RWPE1 (cell line): ENCODE measurements at regions not wholly inside any gene's neighbourhood (a gene's known extent, or its start where the extent isn't known, plus 50 kb on each side); places are given as distances from the start of the nearest gene placed in this dataset.
"Not testable (repeated sequence)": the region's sequence is repeated elsewhere in the genome, so short reads cannot be mapped to it uniquely, and the experiment has no call there.

Experiments
- CTCF ChIA-PET: fragments of 350-600 bp; sonication (Branson Sonifier 250); formaldehyde crosslinking; extraction: SDS; loops from one replicate; lab custom pipeline; 2021; lab: Yijun Ruan, JAX
- POLR2A ChIA-PET: fragments of 400-600 bp; formaldehyde crosslinking; extraction: SDS; loops from one replicate; lab custom pipeline; 2020; ENCODE audit warnings: antibody characterized with exemption; ENCODE audit not compliant: low non-redundant PET; lab: Yijun Ruan, JAX
- DNase-seq: peaks from one replicate; pipeline ENCODE4 v3.0.0; 2012; ENCODE audit warnings: low spot score
- H3K27ac ChIP-seq: fragments of 450-650 bp; 2 replicates; pipeline ENCODE4 v1.5.1; 2017
- TF ChIP-seq, protein P1 (sequence below): fragments of 450-650 bp; conservative IDR thresholded peaks from 2 replicates; pipeline ENCODE4 v1.5.1; 2017; ENCODE audit warnings: low read depth, mild to moderate bottlenecking

DNA sequence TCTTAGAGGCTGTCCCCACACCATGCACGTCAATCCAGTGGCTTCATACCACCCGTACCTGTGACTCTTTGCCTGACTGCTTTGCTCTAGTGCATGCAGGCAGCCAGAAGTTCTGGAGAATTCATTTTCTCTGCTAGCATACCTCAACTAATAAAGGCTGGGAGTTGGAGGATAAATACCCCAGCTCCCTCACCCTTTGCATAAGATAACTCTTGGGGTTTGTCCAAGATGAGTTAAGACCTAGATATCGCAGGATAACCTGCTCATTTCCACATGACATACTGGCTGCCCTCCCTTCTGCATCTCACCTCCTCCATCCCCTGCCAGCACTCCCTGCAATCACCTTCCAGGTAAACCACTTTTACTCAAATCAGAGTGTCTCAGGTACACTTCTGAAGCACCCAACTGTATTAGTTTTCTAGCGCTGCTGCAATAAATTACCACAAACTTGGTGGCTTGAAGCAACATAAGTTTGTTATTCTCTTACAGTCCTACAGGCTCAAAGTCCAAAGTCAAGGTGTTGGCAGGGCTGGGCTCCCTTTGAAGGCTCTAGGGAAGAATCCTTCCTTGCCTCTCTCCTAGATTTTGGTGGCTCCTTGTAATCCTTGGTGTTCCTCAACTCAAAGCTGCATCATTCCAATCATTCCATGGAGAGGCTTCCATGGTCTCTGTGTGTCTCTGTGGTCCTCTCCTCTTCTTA lies 146.8 kb downstream of the CRLF3 start:
- H3K27ac ChIP-seq: no peak overlapping the region
- POLR2A ChIA-PET: interaction anchor here (0.6 kb wide), 1 partner anchor 152 kb away, joined by 5 read pairs; no protein-coding TSS in a partner anchor
- DNase-seq: no peak
- CTCF ChIA-PET: interaction anchor here (0.6 kb wide), 1 partner anchor 205 kb away, joined by 3 read pairs; no protein-coding TSS in a partner anchor
- TF ChIP-seq, protein P1, sequence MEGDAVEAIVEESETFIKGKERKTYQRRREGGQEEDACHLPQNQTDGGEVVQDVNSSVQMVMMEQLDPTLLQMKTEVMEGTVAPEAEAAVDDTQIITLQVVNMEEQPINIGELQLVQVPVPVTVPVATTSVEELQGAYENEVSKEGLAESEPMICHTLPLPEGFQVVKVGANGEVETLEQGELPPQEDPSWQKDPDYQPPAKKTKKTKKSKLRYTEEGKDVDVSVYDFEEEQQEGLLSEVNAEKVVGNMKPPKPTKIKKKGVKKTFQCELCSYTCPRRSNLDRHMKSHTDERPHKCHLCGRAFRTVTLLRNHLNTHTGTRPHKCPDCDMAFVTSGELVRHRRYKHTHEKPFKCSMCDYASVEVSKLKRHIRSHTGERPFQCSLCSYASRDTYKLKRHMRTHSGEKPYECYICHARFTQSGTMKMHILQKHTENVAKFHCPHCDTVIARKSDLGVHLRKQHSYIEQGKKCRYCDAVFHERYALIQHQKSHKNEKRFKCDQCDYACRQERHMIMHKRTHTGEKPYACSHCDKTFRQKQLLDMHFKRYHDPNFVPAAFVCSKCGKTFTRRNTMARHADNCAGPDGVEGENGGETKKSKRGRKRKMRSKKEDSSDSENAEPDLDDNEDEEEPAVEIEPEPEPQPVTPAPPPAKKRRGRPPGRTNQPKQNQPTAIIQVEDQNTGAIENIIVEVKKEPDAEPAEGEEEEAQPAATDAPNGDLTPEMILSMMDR: no peak

- POLR2A ChIA-PET, CTCF ChIA-PET, H3K27ac ChIP-seq, DNase-seq: not testable (repeated sequence)
Observed at GRCh38 chr17:30675777-30676492, 148.6 kb downstream of the CRLF3 start.

DNA sequence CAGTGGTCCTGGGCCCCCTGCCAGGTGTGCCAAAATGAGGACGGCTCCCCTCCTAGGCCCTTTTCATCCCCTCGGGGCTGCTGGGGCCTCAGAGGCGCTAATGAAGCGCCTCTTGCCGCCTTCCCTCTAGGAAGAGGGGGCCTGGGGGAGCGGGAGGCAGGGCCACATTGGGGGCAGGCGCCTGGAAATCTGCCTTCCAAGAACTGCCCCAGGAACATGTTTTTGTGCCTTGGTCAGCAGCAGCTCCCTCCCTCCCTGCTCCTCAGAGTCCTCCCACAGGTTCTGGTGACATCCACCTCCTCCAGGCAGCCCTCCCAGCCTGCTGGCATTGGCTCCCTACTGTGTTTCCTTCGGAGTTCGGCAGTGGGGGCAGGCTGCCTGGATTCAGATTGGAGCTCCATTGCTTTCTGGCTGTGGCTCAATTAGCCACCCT lies 155.3 kb downstream of the CRLF3 start:
- CTCF ChIA-PET, DNase-seq, POLR2A ChIA-PET, H3K27ac ChIP-seq: not testable (repeated sequence)

DNA sequence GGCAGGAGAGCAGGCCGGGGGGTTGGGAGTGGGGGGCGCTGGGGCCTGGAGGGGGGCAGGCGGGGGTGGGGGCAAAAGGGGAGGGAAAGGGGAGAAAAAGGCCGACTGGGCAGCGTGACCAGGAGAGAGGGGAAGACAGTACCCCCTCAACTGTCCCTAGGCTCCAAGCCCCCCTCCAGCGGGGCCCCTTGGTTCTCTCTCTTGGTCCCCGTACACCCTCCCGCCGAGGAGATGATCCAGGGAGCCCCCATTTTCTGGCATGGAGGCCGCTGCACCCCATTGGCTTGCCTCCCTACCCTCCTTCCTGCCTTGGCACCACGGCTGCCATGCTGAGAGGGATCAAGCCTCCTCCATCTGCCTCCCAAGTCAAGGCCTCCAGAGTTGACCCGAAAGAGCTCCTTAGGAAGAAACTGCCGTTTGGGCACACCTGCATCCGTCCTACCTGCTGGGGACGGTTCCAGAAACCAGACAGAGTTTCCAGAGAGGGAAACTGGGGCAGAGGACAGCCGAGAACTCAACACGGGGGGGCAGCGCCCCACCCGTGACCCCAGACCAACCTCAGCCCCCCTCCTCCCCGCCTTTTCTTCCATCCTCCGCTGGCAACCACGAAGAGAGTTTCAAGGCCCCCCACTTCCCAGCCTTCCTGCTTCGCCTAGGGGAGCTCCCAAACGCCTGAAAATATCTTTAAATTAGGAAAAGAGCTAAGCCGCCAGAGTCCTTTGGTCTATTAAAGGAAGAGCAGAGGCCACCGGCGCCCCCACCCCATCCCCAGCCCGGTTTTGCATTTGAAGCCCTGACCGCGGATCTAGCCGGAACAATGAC lies 155.9 kb downstream of the CRLF3 start:
- H3K27ac ChIP-seq, DNase-seq, POLR2A ChIA-PET, CTCF ChIA-PET: not testable (repeated sequence)

GRCh38 chr17:30667657-30668359 lies 156.7 kb downstream of the CRLF3 start:
- DNase-seq, POLR2A ChIA-PET, CTCF ChIA-PET, H3K27ac ChIP-seq: not testable (repeated sequence)

DNA sequence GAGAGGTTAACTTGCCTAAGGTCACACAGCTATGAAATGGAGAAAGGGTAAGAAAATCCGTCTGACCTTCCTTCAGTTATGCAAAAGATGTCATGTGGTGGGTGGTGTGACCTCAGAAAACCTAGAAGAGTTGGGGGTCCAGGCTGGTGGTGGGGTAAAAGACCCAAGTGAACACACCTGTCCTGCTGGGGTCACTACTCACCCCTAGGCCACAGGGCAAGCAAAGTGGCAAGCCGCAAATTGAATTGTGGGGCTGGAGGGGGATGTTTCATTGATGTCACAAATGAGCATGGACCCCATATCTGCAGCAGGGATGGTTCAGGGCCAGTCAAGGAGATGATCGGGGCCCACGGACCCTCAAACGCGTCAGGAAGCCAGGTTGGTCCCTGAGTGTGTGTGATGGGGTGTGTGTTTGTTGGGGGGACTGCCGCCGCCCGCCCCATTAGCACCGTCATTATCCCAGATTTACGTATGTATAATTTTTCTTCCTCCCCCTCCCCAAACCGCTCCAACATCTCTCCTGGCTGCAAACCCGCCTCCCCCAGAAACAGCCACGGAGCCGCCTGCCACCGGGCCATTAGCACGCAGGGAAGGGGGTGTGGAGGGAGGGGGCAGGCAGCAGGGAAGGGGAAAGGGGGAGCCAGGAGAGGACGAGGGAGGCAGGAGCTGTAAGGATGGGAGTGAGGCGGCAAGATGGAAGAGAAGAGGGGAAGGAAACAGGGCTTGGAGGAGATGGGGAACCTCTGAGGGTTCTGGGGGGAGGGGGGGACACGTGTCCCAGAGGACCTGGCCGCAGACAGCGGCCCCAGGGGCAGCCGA lies 157.4 kb downstream of the CRLF3 start:
- H3K27ac ChIP-seq, DNase-seq, POLR2A ChIA-PET, CTCF ChIA-PET: not testable (repeated sequence)

GRCh38 chr17:30663727-30664455 lies 160.6 kb downstream of the CRLF3 start:
- CTCF ChIA-PET, DNase-seq, H3K27ac ChIP-seq, POLR2A ChIA-PET: not testable (repeated sequence)

DNA sequence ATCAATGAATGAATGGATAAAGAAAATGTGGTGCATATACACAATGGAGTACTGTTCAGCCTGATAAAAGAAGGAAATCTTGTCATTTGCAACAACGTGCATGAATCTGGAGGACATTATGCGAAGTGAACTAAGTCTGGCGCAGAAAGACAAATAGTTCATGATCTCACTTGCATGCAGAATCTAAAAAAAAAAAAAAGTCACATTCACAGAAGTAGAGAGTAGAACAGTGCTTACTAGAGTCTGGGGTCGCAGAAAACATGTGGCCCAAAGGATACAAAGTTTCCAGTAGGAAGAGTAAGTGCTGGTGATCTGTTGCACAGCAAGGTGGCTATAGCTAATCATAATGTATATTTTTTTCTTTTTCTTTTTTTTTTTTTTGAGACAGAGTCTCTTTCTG lies 167.3 kb downstream of the CRLF3 start:
- DNase-seq, CTCF ChIA-PET, H3K27ac ChIP-seq, POLR2A ChIA-PET: not testable (repeated sequence)

- H3K27ac ChIP-seq, CTCF ChIA-PET, POLR2A ChIA-PET, DNase-seq: not testable (repeated sequence)
Observed at GRCh38 chr17:30653038-30653437, 171.5 kb downstream of the CRLF3 start.

DNA sequence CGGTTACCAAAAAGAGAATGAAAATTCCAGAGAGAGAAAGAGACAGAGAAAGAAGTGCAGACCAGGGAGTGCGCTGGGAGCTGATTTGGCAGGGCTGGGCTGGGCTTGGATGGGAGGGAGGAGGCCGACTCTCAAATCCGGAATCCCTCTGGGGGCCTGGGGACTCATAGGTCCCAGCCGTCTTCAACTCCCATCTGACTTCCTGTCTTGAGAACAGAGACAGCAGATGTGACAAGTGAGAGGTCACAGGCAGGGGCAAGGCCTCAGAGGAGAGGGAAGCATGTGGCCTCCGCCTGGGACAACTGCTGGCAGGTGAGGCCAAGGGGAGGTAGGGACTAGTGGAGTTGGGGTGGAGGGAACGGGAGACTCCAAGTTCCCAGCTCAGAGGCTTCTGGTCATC lies 172.9 kb downstream of the GOSR1 start:
- DNase-seq, POLR2A ChIA-PET, H3K27ac ChIP-seq: not testable (repeated sequence)
- CTCF ChIA-PET: interaction anchor here (0.6 kb wide), 2 partner anchors 48 to 868 kb away, joined by 3 to 6 read pairs; no protein-coding TSS in a partner anchor

DNA sequence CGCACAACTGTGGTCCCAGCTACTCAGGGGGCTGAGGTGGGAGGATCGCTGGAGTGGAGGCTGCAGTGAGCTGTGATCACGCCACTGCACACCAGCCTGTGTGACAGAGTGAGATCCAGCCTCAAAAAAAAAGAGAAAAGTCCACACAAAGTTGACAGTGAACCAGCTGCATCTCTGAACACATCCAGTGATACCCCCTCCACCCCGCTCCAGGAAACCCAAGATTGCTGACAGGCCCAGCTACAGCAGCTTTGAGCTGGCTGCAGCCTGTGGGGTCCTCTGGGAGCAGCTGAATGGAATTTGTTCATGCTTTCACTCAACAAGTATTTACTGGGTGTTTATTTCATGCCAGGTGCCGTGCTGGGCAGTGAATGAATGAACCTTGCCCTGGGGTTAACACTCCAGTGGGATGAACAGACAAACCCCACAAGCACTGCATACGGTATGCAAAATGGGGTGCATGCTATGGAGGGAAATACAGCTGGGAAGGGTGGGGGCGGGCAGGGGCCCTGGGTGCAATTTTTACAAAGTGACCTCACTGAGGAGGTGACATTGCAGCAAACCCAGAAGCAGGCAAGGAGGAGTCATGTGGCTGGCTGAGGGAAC lies 170.9 kb downstream of the GOSR1 start:
- POLR2A ChIA-PET, H3K27ac ChIP-seq, CTCF ChIA-PET, DNase-seq: not testable (repeated sequence)

DNA sequence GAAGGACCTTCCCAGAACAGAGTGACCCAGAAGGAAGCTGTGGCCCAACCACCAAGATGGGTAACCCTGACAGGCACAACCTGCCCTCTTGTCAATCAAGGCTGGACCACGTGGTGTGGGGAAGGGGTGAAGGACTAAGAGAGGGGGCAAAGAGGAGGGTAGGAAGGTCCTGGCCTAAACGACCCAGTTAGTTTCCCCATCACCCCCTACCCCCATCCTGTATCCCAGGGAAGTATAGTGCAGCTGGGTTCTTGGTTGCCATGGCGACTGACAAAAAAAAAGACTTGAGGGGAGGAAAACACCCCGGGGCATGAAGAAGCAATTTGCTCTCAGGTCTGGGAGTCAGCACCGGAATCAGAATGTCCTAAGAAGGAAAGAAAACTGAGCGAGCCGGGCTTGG lies 168.7 kb downstream of the GOSR1 start:
- H3K27ac ChIP-seq, POLR2A ChIA-PET, DNase-seq, CTCF ChIA-PET: not testable (repeated sequence)

- POLR2A ChIA-PET, H3K27ac ChIP-seq, DNase-seq, CTCF ChIA-PET: not testable (repeated sequence)
Observed at GRCh38 chr17:30644713-30645112, 167.5 kb downstream of the GOSR1 start.
